ENCODE measurements at regions not wholly inside any gene's neighbourhood (a gene's known extent, or its start where the extent isn't known, plus 50 kb on each side); places are given as distances from the start of the nearest gene placed in this dataset.
"Not testable (repeated sequence)": the region's sequence is repeated elsewhere in the genome, so short reads cannot be mapped to it uniquely, and the experiment has no call there.

DNA sequence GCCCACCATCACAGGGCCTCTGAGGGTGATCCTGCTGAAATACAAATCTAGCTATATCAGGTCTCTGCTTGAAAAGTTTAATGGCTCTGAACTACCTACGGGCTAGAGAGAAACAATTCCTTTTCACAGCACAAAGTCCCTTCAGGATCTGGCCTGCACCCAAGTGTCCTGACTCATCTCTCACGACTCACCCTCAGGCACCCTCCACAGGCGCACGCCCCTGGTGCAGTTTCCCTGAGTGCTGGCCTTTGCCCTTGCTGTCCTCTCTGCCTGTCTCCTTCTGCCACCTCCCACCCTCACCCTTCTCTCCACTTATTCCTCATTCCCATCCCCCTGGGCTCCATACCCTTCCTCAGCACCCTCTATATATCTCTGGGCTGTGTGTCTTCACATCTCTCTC, 901.7 kb downstream of the TUBA3C start:
- TF ChIP-seq, protein P1, sequence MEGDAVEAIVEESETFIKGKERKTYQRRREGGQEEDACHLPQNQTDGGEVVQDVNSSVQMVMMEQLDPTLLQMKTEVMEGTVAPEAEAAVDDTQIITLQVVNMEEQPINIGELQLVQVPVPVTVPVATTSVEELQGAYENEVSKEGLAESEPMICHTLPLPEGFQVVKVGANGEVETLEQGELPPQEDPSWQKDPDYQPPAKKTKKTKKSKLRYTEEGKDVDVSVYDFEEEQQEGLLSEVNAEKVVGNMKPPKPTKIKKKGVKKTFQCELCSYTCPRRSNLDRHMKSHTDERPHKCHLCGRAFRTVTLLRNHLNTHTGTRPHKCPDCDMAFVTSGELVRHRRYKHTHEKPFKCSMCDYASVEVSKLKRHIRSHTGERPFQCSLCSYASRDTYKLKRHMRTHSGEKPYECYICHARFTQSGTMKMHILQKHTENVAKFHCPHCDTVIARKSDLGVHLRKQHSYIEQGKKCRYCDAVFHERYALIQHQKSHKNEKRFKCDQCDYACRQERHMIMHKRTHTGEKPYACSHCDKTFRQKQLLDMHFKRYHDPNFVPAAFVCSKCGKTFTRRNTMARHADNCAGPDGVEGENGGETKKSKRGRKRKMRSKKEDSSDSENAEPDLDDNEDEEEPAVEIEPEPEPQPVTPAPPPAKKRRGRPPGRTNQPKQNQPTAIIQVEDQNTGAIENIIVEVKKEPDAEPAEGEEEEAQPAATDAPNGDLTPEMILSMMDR (IDR thresholded peaks at IDR 0.05), result not testable (repeated sequence)
- TF ChIP-seq, protein P2, sequence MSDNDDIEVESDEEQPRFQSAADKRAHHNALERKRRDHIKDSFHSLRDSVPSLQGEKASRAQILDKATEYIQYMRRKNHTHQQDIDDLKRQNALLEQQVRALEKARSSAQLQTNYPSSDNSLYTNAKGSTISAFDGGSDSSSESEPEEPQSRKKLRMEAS (IDR thresholded peaks at IDR 0.05), result not testable (repeated sequence)
- TF ChIP-seq SMC3 (IDR thresholded peaks at IDR 0.05); KDM5A (IDR thresholded peaks at IDR 0.05); POLR2A (IDR thresholded peaks at IDR 0.05; ENCODE audit: low read length); HDAC2 (IDR thresholded peaks at IDR 0.05); POLR2AphosphoS2 (conservative IDR thresholded peaks at IDR 0.05; ENCODE audit: low read length): not testable (repeated sequence)

Data from A549 (cell line).